DOHH2 (cell line): ENCODE measurements at regions not wholly inside any gene's neighbourhood (a gene's known extent, or its start where the extent isn't known, plus 50 kb on each side); places are given as distances from the start of the nearest gene placed in this dataset.

ENCODE experiments used
- H3F3A ChIP-seq: fragments of 200-600 bp; sonication (generic), shearing (Covaris generic); 2 replicates; pipeline ENCODE4 v1.6.0; 2016; ENCODE audit warnings: antibody characterized with exemption, mild to moderate bottlenecking; ENCODE audit not compliant: control insufficient read depth, insufficient read depth
- H3K27ac ChIP-seq: fragments of 200-600 bp; sonication (generic); 2 replicates; pipeline ENCODE4 v1.5.1; 2014; ENCODE audit warnings: low read depth, mild to moderate bottlenecking, low read length, moderate library complexity
- H3K27me3 ChIP-seq: fragments of 200-600 bp; sonication (generic); 2 replicates; pipeline ENCODE4 v1.6.1; 2014; ENCODE audit warnings: mild to moderate bottlenecking, low read length, mixed read lengths; ENCODE audit not compliant: control insufficient read depth
- H3K36me3 ChIP-seq: fragments of 200-600 bp; sonication (generic); 2 replicates; pipeline ENCODE4 v1.6.1; 2014; ENCODE audit warnings: mild to moderate bottlenecking, low read length, moderate library complexity, mixed read lengths; ENCODE audit not compliant: control insufficient read depth
- H3K4me1 ChIP-seq: fragments of 200-600 bp; sonication (generic); 2 replicates; pipeline ENCODE4 v1.6.1; 2014; ENCODE audit warnings: mild to moderate bottlenecking, low read length, mixed read lengths; ENCODE audit not compliant: control insufficient read depth
- H3K4me2 ChIP-seq: fragments of 200-600 bp; sonication (generic); 2 replicates; pipeline ENCODE4 v1.6.0; 2014; ENCODE audit warnings: mild to moderate bottlenecking, low read length, moderate library complexity
- H3K4me3 ChIP-seq: fragments of 200-600 bp; sonication (generic); 2 replicates; pipeline ENCODE4 v1.5.1; 2014; ENCODE audit warnings: mild to moderate bottlenecking, low read length, mixed read lengths
- H3K79me2 ChIP-seq: fragments of 200-600 bp; sonication (generic); 2 replicates; pipeline ENCODE4 v1.6.1; 2014; ENCODE audit warnings: mild to moderate bottlenecking, low read length, mixed read lengths; ENCODE audit not compliant: control insufficient read depth
- H3K9me2 ChIP-seq: fragments of 200-600 bp; sonication (generic); replicated peaks from 2 replicates; pipeline ENCODE4 v1.6.1; 2014; ENCODE audit warnings: mild to moderate bottlenecking, low read length, mixed read lengths; ENCODE audit not compliant: control insufficient read depth
- H3K9me3 ChIP-seq: fragments of 200-600 bp; sonication (generic); 2 replicates; pipeline ENCODE4 v1.6.1; 2014; ENCODE audit warnings: antibody characterized with exemption, low read length, mixed read lengths; ENCODE audit not compliant: control insufficient read depth, insufficient read depth
- H4K20me1 ChIP-seq: fragments of 200-600 bp; sonication (generic); 2 replicates; pipeline ENCODE4 v1.6.0; 2014; ENCODE audit warnings: low read depth, mild to moderate bottlenecking, antibody characterized with exemption, low read length, moderate library complexity; ENCODE audit not compliant: control insufficient read depth, insufficient read depth
- CTCF ChIP-seq: fragments of 200-600 bp; sonication (generic); IDR thresholded peaks from one replicate; pipeline ENCODE4 v1.5.1; 2014; ENCODE audit warnings: antibody characterized with exemption, mild to moderate bottlenecking, low read depth, low read length; ENCODE audit not compliant: poor library complexity, severe bottlenecking
- EZH2phosphoT487 ChIP-seq: fragments of 200-600 bp; sonication (generic); IDR thresholded peaks from 2 replicates; pipeline ENCODE4 v1.6.1; 2017; ENCODE audit warnings: borderline replicate concordance, mild to moderate bottlenecking, antibody characterized with exemption, low read length, moderate library complexity, mixed read lengths

- Histone ChIP-seq H3K79me2 (no peaks in the 10 kb centered on the region), H3K4me2 (no peak overlapping the region), H4K20me1 (no peaks in the 10 kb centered on the region), H3K27ac (no peak overlapping the region), H3K9me2 (no peaks in the 10 kb centered on the region), H3K27me3 (no peaks in the 10 kb centered on the region), H3K4me3 (no peak overlapping the region), H3K4me1 (no peaks in the 10 kb centered on the region), H3K36me3 (no peaks in the 10 kb centered on the region), H3F3A (no peaks in the 10 kb centered on the region), H3K9me3 (no peaks in the 10 kb centered on the region)
- no peak for TF ChIP-seq CTCF
- no peak for TF ChIP-seq EZH2phosphoT487
Observed at GRCh38 chr2:177010861-177011260, 201.7 kb upstream of the HNRNPA3 start.

GRCh38 chr2:177014946-177015345, 197.6 kb upstream of the HNRNPA3 start:
- Histone ChIP-seq H3F3A (no peaks in the 10 kb centered on the region), H3K27ac (no peak overlapping the region), H3K79me2 (no peaks in the 10 kb centered on the region), H3K36me3 (no peaks in the 10 kb centered on the region), H3K4me1 (no peaks in the 10 kb centered on the region), H3K27me3 (no peaks in the 10 kb centered on the region), H3K9me2 (no peaks in the 10 kb centered on the region), H3K9me3 (no peaks in the 10 kb centered on the region), H4K20me1 (no peaks in the 10 kb centered on the region), H3K4me3 (no peak overlapping the region), H3K4me2 (no peak overlapping the region)
- TF ChIP-seq EZH2phosphoT487 (no peak), CTCF (no peak)

GRCh38 chr2:177015356-177015923, 197.2 kb upstream of the HNRNPA3 start:
- Histone ChIP-seq H3K79me2 (no peaks in the 10 kb centered on the region), H3K4me1 (no peaks in the 10 kb centered on the region), H3K36me3 (no peaks in the 10 kb centered on the region), H3K9me2 (no peaks in the 10 kb centered on the region), H3K27ac (no peak overlapping the region), H3F3A (no peaks in the 10 kb centered on the region), H3K9me3 (no peaks in the 10 kb centered on the region), H3K4me2 (no peak overlapping the region), H4K20me1 (no peaks in the 10 kb centered on the region), H3K4me3 (no peak overlapping the region), H3K27me3 (no peaks in the 10 kb centered on the region)
- TF ChIP-seq EZH2phosphoT487 (no peak), CTCF (no peak)

- no peaks in the 10 kb centered on the region for H3K9me3 ChIP-seq
Observed at GRCh38 chr2:177020524-177021119, 192.0 kb upstream of the HNRNPA3 start.

More at GRCh38 chr2:177020524-177021119, 192.0 kb upstream of the HNRNPA3 start:
- Histone ChIP-seq H3K36me3 (no peaks in the 10 kb centered on the region), H3K4me3 (no peak overlapping the region), H3K27me3 (peaks cover 4% of the 10 kb centered on the region; the same call in 1 of the 2 replicates), H3K27ac (no peak overlapping the region), H3K4me2 (no peak overlapping the region), H3K79me2 (no peaks in the 10 kb centered on the region), H3F3A (no peaks in the 10 kb centered on the region), H3K9me2 (no peaks in the 10 kb centered on the region), H3K4me1 (no peaks in the 10 kb centered on the region), H4K20me1 (no peaks in the 10 kb centered on the region)
- TF ChIP-seq CTCF: no peak
- no peak for TF ChIP-seq EZH2phosphoT487
